ENCODE measurements at regions not wholly inside any gene's neighbourhood (a gene's known extent, or its start where the extent isn't known, plus 50 kb on each side); places are given as distances from the start of the nearest gene placed in this dataset.

DNA sequence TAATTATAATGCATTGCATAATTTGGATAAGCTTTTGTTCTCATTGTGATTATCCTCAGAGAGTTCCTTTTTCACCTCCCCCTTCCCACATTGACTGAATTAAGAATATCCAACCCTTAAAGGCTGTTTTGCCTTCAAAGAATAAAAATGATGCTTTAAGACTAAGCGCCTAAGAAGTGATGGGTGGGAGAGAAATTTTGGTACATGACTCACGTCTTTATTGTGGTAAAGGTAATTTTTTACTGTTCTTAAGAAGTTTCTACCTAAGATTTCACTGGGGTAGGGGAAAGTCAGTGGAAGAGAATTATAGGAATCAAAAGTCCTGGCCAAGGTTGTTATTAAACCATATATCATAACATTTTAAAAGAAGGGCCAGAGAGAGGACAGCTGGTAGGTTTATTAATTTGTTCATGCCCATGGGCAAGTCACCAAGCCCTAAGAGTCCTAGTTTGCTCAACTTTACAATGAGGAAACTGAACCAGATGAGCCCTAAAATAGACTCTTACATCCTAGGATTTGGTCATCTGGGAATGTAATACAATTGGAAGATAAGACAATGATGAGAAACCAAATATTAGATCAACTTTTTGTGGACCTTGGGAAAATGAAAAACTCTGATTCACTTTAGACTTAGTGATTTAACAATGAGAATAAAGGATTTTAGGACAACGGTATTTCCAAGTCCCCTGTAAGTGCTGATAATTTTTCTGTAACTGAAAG is 101.1 kb upstream of the RASGRP1 start:
- Mint-ChIP-seq H3K4me3 (no peak overlapping the region), H3K27ac (no peak overlapping the region), H3K4me1 (ENCODE audit: unreplicated experiment) (peaks cover 6% of the 10 kb centered on the region), H3K27me3 (peaks cover 33% of the 10 kb centered on the region), H3K9me3 (no peaks in the 10 kb centered on the region), H3K36me3 (no peaks in the 10 kb centered on the region)
- no peak for DNase-seq (ENCODE audit: extremely low spot score, unreplicated experiment)
- TF ChIP-seq, protein P1, sequence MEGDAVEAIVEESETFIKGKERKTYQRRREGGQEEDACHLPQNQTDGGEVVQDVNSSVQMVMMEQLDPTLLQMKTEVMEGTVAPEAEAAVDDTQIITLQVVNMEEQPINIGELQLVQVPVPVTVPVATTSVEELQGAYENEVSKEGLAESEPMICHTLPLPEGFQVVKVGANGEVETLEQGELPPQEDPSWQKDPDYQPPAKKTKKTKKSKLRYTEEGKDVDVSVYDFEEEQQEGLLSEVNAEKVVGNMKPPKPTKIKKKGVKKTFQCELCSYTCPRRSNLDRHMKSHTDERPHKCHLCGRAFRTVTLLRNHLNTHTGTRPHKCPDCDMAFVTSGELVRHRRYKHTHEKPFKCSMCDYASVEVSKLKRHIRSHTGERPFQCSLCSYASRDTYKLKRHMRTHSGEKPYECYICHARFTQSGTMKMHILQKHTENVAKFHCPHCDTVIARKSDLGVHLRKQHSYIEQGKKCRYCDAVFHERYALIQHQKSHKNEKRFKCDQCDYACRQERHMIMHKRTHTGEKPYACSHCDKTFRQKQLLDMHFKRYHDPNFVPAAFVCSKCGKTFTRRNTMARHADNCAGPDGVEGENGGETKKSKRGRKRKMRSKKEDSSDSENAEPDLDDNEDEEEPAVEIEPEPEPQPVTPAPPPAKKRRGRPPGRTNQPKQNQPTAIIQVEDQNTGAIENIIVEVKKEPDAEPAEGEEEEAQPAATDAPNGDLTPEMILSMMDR (conservative IDR thresholded peaks at IDR 0.05) = no peak

GRCh38 chr15:38666865-38667510 is 102.4 kb upstream of the RASGRP1 start:
- H3K4me3 Mint-ChIP-seq = no peak overlapping the region
- H3K27me3 Mint-ChIP-seq = peaks cover 33% of the 10 kb centered on the region
- H3K9me3 Mint-ChIP-seq = no peaks in the 10 kb centered on the region
- no peak overlapping the region for H3K27ac Mint-ChIP-seq
- DNase-seq (ENCODE audit: extremely low spot score, unreplicated experiment) = no peak
- no peaks in the 10 kb centered on the region for H3K36me3 Mint-ChIP-seq
- TF ChIP-seq, protein P1 (conservative IDR thresholded peaks at IDR 0.05) = no peak
- peaks cover 6% of the 10 kb centered on the region for H3K4me1 Mint-ChIP-seq (ENCODE audit: unreplicated experiment)

DNA sequence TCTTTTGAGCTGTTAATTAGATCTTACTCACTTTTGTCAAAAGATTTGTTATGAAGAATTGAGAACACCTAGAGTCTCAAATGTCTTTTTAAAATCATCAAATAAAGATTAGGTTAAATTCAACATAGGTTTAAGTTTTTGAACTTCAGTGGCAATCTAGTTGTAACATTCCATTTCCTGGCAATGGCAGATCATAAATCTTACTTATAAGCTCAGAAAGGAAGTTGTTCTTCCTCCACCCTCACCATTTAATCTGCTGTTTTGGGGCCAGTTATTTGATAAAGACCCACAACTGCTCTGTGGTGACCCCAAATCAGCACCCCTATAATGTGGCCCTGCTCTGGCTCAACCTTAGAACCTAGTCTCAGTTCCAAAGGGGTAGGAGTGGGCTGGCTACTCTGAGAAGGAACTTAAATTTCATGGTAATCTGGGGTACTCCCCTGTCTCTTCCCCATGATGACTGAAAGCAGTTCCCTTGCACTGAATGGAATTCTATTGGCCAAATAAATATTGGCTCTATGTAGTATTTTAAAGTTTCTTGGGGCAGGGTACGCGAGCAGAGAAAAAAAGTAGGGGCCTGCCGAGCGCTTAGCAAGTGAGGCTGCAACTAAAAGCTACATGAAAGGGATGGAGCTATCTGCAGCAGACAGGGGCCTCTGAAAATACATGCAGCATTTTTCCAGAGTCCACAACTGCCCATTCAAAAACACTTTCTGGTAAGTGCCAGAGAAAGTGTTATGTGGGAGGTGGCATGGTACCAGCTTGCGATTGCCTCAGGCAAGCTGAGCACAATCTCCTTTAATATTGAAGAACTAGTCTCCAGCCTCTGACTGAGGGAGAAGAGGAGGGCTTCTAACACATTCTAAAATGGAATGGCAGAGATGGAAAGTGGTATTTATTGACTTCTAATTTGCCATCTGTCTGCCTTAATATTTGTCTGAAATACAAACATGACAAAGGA is 103.6 kb upstream of the RASGRP1 start:
- Mint-ChIP-seq H3K27ac (no peak overlapping the region), H3K4me1 (ENCODE audit: unreplicated experiment) (peaks cover 6% of the 10 kb centered on the region), H3K4me3 (no peak overlapping the region), H3K36me3 (no peaks in the 10 kb centered on the region), H3K27me3 (peaks cover 33% of the 10 kb centered on the region), H3K9me3 (no peaks in the 10 kb centered on the region)
- no peak for DNase-seq (ENCODE audit: extremely low spot score, unreplicated experiment)
- TF ChIP-seq, protein P1 (conservative IDR thresholded peaks at IDR 0.05) = no peak

GRCh38 chr15:38668898-38669391 is 104.3 kb upstream of the RASGRP1 start:
- Mint-ChIP-seq H3K9me3 (no peaks in the 10 kb centered on the region), H3K4me1 (ENCODE audit: unreplicated experiment) (peaks cover 6% of the 10 kb centered on the region), H3K27me3 (peaks cover 33% of the 10 kb centered on the region), H3K4me3 (no peak overlapping the region), H3K36me3 (no peaks in the 10 kb centered on the region), H3K27ac (no peak overlapping the region)
- TF ChIP-seq, protein P1 (conservative IDR thresholded peaks at IDR 0.05) = no peak
- no peak for DNase-seq (ENCODE audit: extremely low spot score, unreplicated experiment)

DNA sequence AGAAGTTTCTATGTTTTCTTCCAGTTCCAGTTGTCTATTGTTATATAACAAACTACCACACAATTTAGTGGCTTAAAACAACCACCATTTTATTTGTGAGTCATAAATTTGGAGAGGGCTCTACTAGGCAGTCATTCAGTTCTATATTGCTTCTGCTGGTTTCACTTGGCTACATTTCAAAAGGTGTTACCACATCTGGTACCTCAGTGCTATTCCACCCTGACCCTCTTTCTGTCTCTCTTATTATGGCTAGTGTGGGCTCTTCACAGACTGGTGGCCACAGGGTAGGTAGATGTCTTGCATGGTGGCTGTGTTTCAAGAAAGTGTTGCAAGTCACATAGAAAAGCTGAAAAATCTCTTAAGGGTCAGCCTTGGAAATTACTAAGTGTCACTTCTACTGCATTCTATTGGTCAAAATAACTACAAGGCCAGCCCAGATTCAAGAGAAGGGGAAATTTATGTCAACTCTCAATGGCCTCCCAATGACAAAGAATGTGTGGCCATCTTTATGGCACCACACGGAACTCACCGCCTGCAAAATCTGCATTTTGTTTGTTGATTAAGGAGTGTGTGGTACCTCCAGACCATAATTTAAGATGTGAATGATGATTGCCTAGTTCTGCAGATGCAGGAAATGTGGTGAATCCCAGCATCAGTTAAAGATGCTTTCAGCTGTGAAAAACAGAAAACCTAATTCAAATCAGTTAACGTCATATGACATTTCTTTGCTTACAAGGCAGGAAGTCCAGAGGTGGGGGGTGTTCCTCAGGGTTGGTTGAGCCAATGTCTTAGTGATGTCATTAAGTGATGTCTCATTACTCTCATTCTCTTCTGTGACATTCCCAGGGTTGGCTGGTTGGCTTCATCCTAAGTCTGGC is 105.8 kb upstream of the RASGRP1 start:
- Mint-ChIP-seq H3K4me3 (no peak overlapping the region), H3K36me3 (no peaks in the 10 kb centered on the region), H3K27ac (no peak overlapping the region), H3K27me3 (peaks cover 29% of the 10 kb centered on the region), H3K9me3 (no peaks in the 10 kb centered on the region), H3K4me1 (ENCODE audit: unreplicated experiment) (peaks cover 6% of the 10 kb centered on the region)
- TF ChIP-seq, protein P1 (conservative IDR thresholded peaks at IDR 0.05) = no peak
- no peak for DNase-seq (ENCODE audit: extremely low spot score, unreplicated experiment)
